HEK293 (cell line): ENCODE measurements at regions not wholly inside any gene's neighbourhood (a gene's known extent, or its start where the extent isn't known, plus 50 kb on each side); places are given as distances from the start of the nearest gene placed in this dataset.

ENCODE experiments used
- CTCF ChIA-PET: fragments of 350-600 bp; formaldehyde crosslinking; extraction: SDS; loops from one replicate; lab custom pipeline; 2021; ENCODE audit warnings: antibody characterized with exemption; lab: Yijun Ruan, JAX
- POLR2A ChIA-PET: fragments of 300-600 bp; formaldehyde crosslinking; extraction: SDS; loops from one replicate; lab custom pipeline; 2020; ENCODE audit warnings: antibody characterized with exemption, inconsistent platforms; lab: Yijun Ruan, JAX
- H3K27ac ChIP-seq: fragments of 200-500 bp; sonication (Bioruptor generic); 2 replicates; pipeline ENCODE4 v1.5.1; 2014; ENCODE audit warnings: low read depth, low read length, control low read depth, inconsistent platforms; ENCODE audit errors: extremely low read depth
- H3K36me3 ChIP-seq, 2 experiments: fragments of 200-500 bp in 1 of 2; sonication (Bioruptor generic) in 1 of 2; 1 replicate in 1 of 2; 2 replicates in 1 of 2; pipeline ENCODE4 v1.5.1; 2014 to 2017; ENCODE audit warnings: inconsistent platforms in 2 of 2, low read length in 2 of 2; ENCODE audit not compliant: control insufficient read depth in 2 of 2, insufficient read depth in 1 of 2
- H3K4me1 ChIP-seq: fragments of 200-500 bp; sonication (Bioruptor generic); 2 replicates; pipeline ENCODE4 v1.5.1; 2014; ENCODE audit warnings: mild to moderate bottlenecking, low read length, inconsistent platforms; ENCODE audit not compliant: control insufficient read depth, insufficient read depth
- H3K4me3 ChIP-seq: 2 replicates; pipeline ENCODE4 v1.5.1; 2011; ENCODE audit warnings: low read depth, mild to moderate bottlenecking, control low read depth, low read length, moderate library complexity
- H3K9me3 ChIP-seq: fragments of 200-500 bp; sonication (Bioruptor generic); 2 replicates; pipeline ENCODE4 v1.5.1; 2014; ENCODE audit warnings: low read depth, low read length, inconsistent platforms; ENCODE audit not compliant: control insufficient read depth, insufficient read depth
- ZSCAN4 ChIP-seq: fragments of 450-650 bp; formaldehyde crosslinking; IDR thresholded peaks from 2 replicates; pipeline ENCODE4 v1.5.1; 2017; ENCODE audit warnings: missing biosample characterization, missing genetic modification characterization

GRCh38 chr4:10167201-10167600, 50.6 kb upstream of the WDR1 start:
- Histone ChIP-seq H3K27ac (no peak overlapping the region), H3K4me3 (no peak overlapping the region), H3K36me3 (no peaks in the 10 kb centered on the region), H3K4me1 (no peaks in the 10 kb centered on the region), H3K9me3 (no peaks in the 10 kb centered on the region)
- POLR2A ChIA-PET = no interaction called here
- no peak for TF ChIP-seq ZSCAN4 (tag by site-specific recombination)
- TF ChIP-seq, all 188 proteins: peak for 0
- CTCF ChIA-PET = no interaction called here
